Brain microvascular endothelial cell (primary cell): ENCODE measurements at regions not wholly inside any gene's neighbourhood (a gene's known extent, or its start where the extent isn't known, plus 50 kb on each side); places are given as distances from the start of the nearest gene placed in this dataset.

ENCODE experiments used
- DNase-seq: peaks from one replicate; pipeline ENCODE4 v3.0.0-alpha.2; 2020
- H3K27ac ChIP-seq: fragments of 250-450 bp; sonication (Bioruptor Pico); 2 replicates; pipeline ENCODE4 v1.5.1; 2020; ENCODE audit warnings: mild to moderate bottlenecking, moderate library complexity
- H3K27me3 ChIP-seq: fragments of 250-450 bp; sonication (Bioruptor Pico); replicated peaks from 2 replicates; pipeline ENCODE4 v1.5.1; 2020; ENCODE audit warnings: mild to moderate bottlenecking
- H3K36me3 ChIP-seq: fragments of 250-450 bp; sonication (Bioruptor Pico); replicated peaks from 2 replicates; pipeline ENCODE4 v1.5.1; 2020; ENCODE audit warnings: mild to moderate bottlenecking
- H3K4me3 ChIP-seq: 2 replicates; pipeline ENCODE4 v1.5.1; 2011; ENCODE audit warnings: low read depth, mild to moderate bottlenecking, control low read depth, low read length, moderate library complexity
- in situ Hi-C: cut with HindIII; loops from 2 replicates; pipeline ENCODE4 v1.10.0; 2017; ENCODE audit warnings: low sequenced_read_pairs, low pct_ligation_motif_present
- TF ChIP-seq, protein P1 (sequence below): IDR thresholded peaks from 2 replicates; pipeline ENCODE4 v1.5.1; 2011; ENCODE audit warnings: low read depth, mild to moderate bottlenecking, moderate library complexity, low read length, control low read depth, inconsistent platforms; ENCODE audit errors: missing control alignments

GRCh38 chr6:141364232-141364631 lies 768.5 kb upstream of the GJE1 start:
- no peak for DNase-seq
- Histone ChIP-seq H3K36me3 (no peaks in the 10 kb centered on the region), H3K27ac (no peak overlapping the region), H3K4me3 (no peak overlapping the region), H3K27me3 (no peaks in the 10 kb centered on the region)
- in situ Hi-C loops, result no loop called here
- TF ChIP-seq, protein P1, sequence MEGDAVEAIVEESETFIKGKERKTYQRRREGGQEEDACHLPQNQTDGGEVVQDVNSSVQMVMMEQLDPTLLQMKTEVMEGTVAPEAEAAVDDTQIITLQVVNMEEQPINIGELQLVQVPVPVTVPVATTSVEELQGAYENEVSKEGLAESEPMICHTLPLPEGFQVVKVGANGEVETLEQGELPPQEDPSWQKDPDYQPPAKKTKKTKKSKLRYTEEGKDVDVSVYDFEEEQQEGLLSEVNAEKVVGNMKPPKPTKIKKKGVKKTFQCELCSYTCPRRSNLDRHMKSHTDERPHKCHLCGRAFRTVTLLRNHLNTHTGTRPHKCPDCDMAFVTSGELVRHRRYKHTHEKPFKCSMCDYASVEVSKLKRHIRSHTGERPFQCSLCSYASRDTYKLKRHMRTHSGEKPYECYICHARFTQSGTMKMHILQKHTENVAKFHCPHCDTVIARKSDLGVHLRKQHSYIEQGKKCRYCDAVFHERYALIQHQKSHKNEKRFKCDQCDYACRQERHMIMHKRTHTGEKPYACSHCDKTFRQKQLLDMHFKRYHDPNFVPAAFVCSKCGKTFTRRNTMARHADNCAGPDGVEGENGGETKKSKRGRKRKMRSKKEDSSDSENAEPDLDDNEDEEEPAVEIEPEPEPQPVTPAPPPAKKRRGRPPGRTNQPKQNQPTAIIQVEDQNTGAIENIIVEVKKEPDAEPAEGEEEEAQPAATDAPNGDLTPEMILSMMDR, result no peak

GRCh38 chr6:141361559-141361958 lies 771.2 kb upstream of the GJE1 start:
- Histone ChIP-seq H3K27ac (no peak overlapping the region), H3K27me3 (no peaks in the 10 kb centered on the region), H3K36me3 (no peaks in the 10 kb centered on the region), H3K4me3 (no peak overlapping the region)
- TF ChIP-seq, protein P1, result no peak
- no peak for DNase-seq
- in situ Hi-C loops, result no loop called here

- DNase-seq, result peak; percentile 57
- TF ChIP-seq, protein P1, result no peak
- Histone ChIP-seq H3K27me3 (no peaks in the 10 kb centered on the region), H3K36me3 (no peaks in the 10 kb centered on the region), H3K27ac (no peak overlapping the region), H3K4me3 (no peak overlapping the region)
- in situ Hi-C loops, result no loop called here
Observed at GRCh38 chr6:141359953-141360352, 772.8 kb upstream of the GJE1 start.

DNA sequence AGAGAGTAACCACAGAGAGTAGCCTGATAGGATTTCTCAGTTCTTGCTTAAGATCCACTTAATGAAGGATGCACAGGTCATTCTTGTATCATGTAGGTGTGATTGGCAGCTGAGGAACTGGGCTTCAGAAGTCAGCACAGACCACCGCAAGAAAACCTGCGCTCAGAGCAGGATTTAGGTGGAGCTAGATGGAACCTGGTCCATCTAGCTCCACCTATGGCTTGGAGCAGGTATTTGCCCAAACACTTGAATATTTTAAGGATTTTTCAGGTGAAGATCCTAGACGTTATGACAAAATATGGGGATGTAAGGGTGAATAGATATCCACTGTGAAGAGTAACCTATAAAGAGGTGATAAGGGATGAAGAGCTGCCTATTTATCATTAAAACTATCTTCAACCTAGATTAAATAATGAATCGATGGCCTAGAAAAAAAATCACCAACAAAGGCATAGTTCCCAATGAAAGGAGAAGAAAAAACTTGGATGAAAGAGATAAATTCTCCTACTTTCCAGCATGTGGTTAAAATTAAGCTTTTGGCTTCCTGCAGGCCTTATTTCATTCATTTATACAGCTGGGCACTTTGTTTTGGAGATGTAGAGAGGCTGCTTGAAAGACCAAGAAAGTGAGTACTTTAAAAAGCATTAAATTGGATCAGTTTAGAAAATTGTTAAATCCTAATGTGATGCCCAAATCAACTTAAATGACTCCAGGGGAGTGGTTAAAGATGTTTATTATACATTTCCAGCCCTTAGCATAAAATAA lies 778.4 kb upstream of the GJE1 start:
- in situ Hi-C loops, result no loop called here
- no peak for DNase-seq
- H3K27me3 ChIP-seq, result no peaks in the 10 kb centered on the region
- no peak overlapping the region for H3K27ac ChIP-seq
- TF ChIP-seq, protein P1, result no peak
- no peak overlapping the region for H3K4me3 ChIP-seq
- H3K36me3 ChIP-seq, result no peaks in the 10 kb centered on the region

- in situ Hi-C loops, result no loop called here
- TF ChIP-seq, protein P1, result no peak
- DNase-seq, result no peak
- H3K4me3 ChIP-seq, result no peak overlapping the region
- no peak overlapping the region for H3K27ac ChIP-seq
- no peaks in the 10 kb centered on the region for H3K36me3 ChIP-seq
- H3K27me3 ChIP-seq, result no peaks in the 10 kb centered on the region
Observed at GRCh38 chr6:141351721-141352120, 781.0 kb upstream of the GJE1 start.

DNA sequence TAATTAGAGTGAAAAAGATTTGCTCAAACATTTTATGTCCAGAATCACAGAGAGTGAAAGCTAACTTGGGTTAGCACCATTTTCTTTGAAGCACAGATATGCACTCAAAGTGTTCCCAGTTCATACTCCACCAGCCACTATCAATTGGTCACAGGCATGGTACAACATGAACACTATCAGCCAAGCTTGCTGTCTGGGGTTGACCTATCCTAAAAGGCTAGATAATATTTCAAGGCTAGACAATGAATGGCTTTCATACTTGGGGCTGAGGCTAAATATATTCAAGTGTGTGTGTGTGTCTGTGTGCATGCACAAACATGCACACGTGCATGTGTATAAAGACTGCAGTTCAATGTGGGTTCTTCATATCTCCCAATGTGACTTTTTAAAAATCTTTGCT lies 783.0 kb upstream of the GJE1 start:
- no peak for DNase-seq
- Histone ChIP-seq H3K27me3 (no peaks in the 10 kb centered on the region), H3K27ac (no peak overlapping the region), H3K36me3 (no peaks in the 10 kb centered on the region), H3K4me3 (no peak overlapping the region)
- in situ Hi-C loops, result no loop called here
- TF ChIP-seq, protein P1, result no peak
